ENCODE measurements at regions not wholly inside any gene's neighbourhood (a gene's known extent, or its start where the extent isn't known, plus 50 kb on each side); places are given as distances from the start of the nearest gene placed in this dataset.

- H3K9me3 Mint-ChIP-seq = peaks cover 11% of the 10 kb centered on the region
- H3K27ac Mint-ChIP-seq = no peak overlapping the region
- intact Hi-C loops (cut with micrococcal nuclease) = no loop called here
- no peaks in the 10 kb centered on the region for H3K36me3 Mint-ChIP-seq (ENCODE audit: low read depth)
- ATAC-seq (ENCODE audit: low read depth) (no peak), DNase-seq (no peak)
- peaks cover 3% of the 10 kb centered on the region for H3K27me3 Mint-ChIP-seq
- POLR2A ChIA-PET = no interaction called here
- no peaks in the 10 kb centered on the region for H3K4me1 Mint-ChIP-seq
- no peak for TF ChIP-seq CTCF (IDR thresholded peaks at IDR 0.05)
- CTCF ChIA-PET = no interaction called here
- no peak overlapping the region for H3K4me3 Mint-ChIP-seq
Measured at GRCh38 chr3:18058666-18059065, 316.2 kb upstream of the TBC1D5 start.

GRCh38 chr3:18057471-18058091, 315.1 kb upstream of the TBC1D5 start:
- Mint-ChIP-seq H3K4me3 (no peak overlapping the region), H3K27me3 (peaks cover 3% of the 10 kb centered on the region), H3K4me1 (no peaks in the 10 kb centered on the region), H3K36me3 (ENCODE audit: low read depth) (no peaks in the 10 kb centered on the region), H3K9me3 (peaks cover 11% of the 10 kb centered on the region), H3K27ac (no peak overlapping the region)
- ChIA-PET CTCF (no interaction called here), POLR2A (no interaction called here)
- intact Hi-C loops (cut with micrococcal nuclease) = no loop called here
- ATAC-seq (ENCODE audit: low read depth) (no peak), DNase-seq (no peak)
- no peak for TF ChIP-seq CTCF (IDR thresholded peaks at IDR 0.05)

- peaks cover 8% of the 10 kb centered on the region for H3K27me3 Mint-ChIP-seq
- H3K9me3 Mint-ChIP-seq = peaks cover 11% of the 10 kb centered on the region
- H3K4me3 Mint-ChIP-seq = no peak overlapping the region
- no peak for DNase-seq
- no peaks in the 10 kb centered on the region for H3K36me3 Mint-ChIP-seq (ENCODE audit: low read depth)
- TF ChIP-seq CTCF (IDR thresholded peaks at IDR 0.05) = no peak
- POLR2A ChIA-PET = no interaction called here
- no peaks in the 10 kb centered on the region for H3K4me1 Mint-ChIP-seq
- no peak for ATAC-seq (ENCODE audit: low read depth)
- intact Hi-C loops (cut with micrococcal nuclease) = no loop called here
- CTCF ChIA-PET = no interaction called here
- no peak overlapping the region for H3K27ac Mint-ChIP-seq
Measured at GRCh38 chr3:18054625-18055024, 312.2 kb upstream of the TBC1D5 start.

- POLR2A ChIA-PET = no interaction called here
- TF ChIP-seq CTCF (IDR thresholded peaks at IDR 0.05) = no peak
- no peak overlapping the region for H3K27ac Mint-ChIP-seq
- H3K9me3 Mint-ChIP-seq = peaks cover 9% of the 10 kb centered on the region
- no peaks in the 10 kb centered on the region for H3K36me3 Mint-ChIP-seq (ENCODE audit: low read depth)
- DNase-seq (no peak), ATAC-seq (ENCODE audit: low read depth) (no peak)
- intact Hi-C loops (cut with micrococcal nuclease) = no loop called here
- no peak overlapping the region for H3K4me3 Mint-ChIP-seq
- no peaks in the 10 kb centered on the region for H3K4me1 Mint-ChIP-seq
- H3K27me3 Mint-ChIP-seq = peaks cover 5% of the 10 kb centered on the region
- CTCF ChIA-PET = no interaction called here
Measured at GRCh38 chr3:18051306-18051705, 308.9 kb upstream of the TBC1D5 start.

- intact Hi-C loops (cut with micrococcal nuclease) = no loop called here
- H3K4me1 Mint-ChIP-seq = no peaks in the 10 kb centered on the region
- H3K36me3 Mint-ChIP-seq (ENCODE audit: low read depth) = no peaks in the 10 kb centered on the region
- H3K27me3 Mint-ChIP-seq = peaks cover 5% of the 10 kb centered on the region
- H3K4me3 Mint-ChIP-seq = no peak overlapping the region
- no peak for TF ChIP-seq CTCF (IDR thresholded peaks at IDR 0.05)
- no peaks in the 10 kb centered on the region for H3K9me3 Mint-ChIP-seq
- ChIA-PET POLR2A (no interaction called here), CTCF (no interaction called here)
- no peak overlapping the region for H3K27ac Mint-ChIP-seq
- DNase-seq = no peak
- ATAC-seq (ENCODE audit: low read depth) = no peak
Measured at GRCh38 chr3:18049096-18049495, 306.7 kb upstream of the TBC1D5 start.
